GM23338 (cell line): ENCODE measurements at regions not wholly inside any gene's neighbourhood (a gene's known extent, or its start where the extent isn't known, plus 50 kb on each side); places are given as distances from the start of the nearest gene placed in this dataset.

Source experiments
- ATAC-seq: fragments of 200-7000 bp; cut with Tn5 transposase; 3 replicates; pipeline ENCODE4 v1.9.1; 2020
- DNase-seq: peaks from one replicate; pipeline ENCODE4 v3.0.0-alpha.2; 2015; ENCODE audit warnings: low spot score
- H2AFZ ChIP-seq: fragments of 200-600 bp; sonication (generic); 2 replicates; pipeline ENCODE4 v1.8.0; 2016; ENCODE audit warnings: antibody characterized with exemption, mild to moderate bottlenecking, moderate library complexity
- H3F3A ChIP-seq: fragments of 200-600 bp; sonication (generic); replicated peaks from 2 replicates; pipeline ENCODE4 v1.8.0; 2017; ENCODE audit warnings: antibody characterized with exemption, mixed run types, low read depth
- H3K27ac ChIP-seq: fragments of 200-600 bp; sonication (generic); 2 replicates; pipeline ENCODE4 v1.6.1; 2016; ENCODE audit warnings: low read depth
- H3K27me3 ChIP-seq: fragments of 200-600 bp; sonication (generic); 2 replicates; pipeline ENCODE4 v1.8.0; 2016; ENCODE audit warnings: mild to moderate bottlenecking, mixed run types, moderate library complexity; ENCODE audit not compliant: insufficient read depth
- H3K36me3 ChIP-seq: fragments of 200-600 bp; sonication (generic); 2 replicates; pipeline ENCODE4 v1.8.0; 2016; ENCODE audit warnings: mild to moderate bottlenecking; ENCODE audit not compliant: insufficient read depth
- H3K4me1 ChIP-seq: fragments of 200-600 bp; sonication (generic); 2 replicates; pipeline ENCODE4 v1.8.0; 2016; ENCODE audit warnings: mild to moderate bottlenecking, moderate library complexity; ENCODE audit not compliant: insufficient read depth
- H3K4me2 ChIP-seq: fragments of 200-600 bp; sonication (generic); 2 replicates; pipeline ENCODE4 v1.7.1; 2017; ENCODE audit warnings: mixed run types
- H3K4me3 ChIP-seq: fragments of 200-600 bp; sonication (generic); 2 replicates; pipeline ENCODE4 v1.6.1; 2016; ENCODE audit warnings: mixed run types
- H3K79me2 ChIP-seq: fragments of 200-600 bp; sonication (generic); replicated peaks from 2 replicates; pipeline ENCODE4 v1.8.0; 2017; ENCODE audit warnings: mild to moderate bottlenecking; ENCODE audit not compliant: insufficient read depth
- H3K9me2 ChIP-seq: fragments of 200-600 bp; sonication (generic); 2 replicates; pipeline ENCODE4 v1.8.0; 2017; ENCODE audit not compliant: insufficient read depth
- H4K20me1 ChIP-seq: fragments of 200-600 bp; sonication (generic); replicated peaks from 2 replicates; pipeline ENCODE4 v1.8.0; 2017; ENCODE audit warnings: mild to moderate bottlenecking; ENCODE audit not compliant: insufficient read depth
- H3K27ac Mint-ChIP-seq: 2 replicates; pipeline ENCODE4 v1.8.0; 2020; ENCODE audit warnings: inconsistent platforms, mild to moderate bottlenecking, moderate library complexity, mixed read lengths
- H3K27me3 Mint-ChIP-seq: 3 replicates; pipeline ENCODE4 v1.8.0; 2022; ENCODE audit warnings: low read depth, mild to moderate bottlenecking, moderate library complexity, mixed read lengths, inconsistent platforms; ENCODE audit not compliant: insufficient read depth, poor library complexity
- H3K36me3 Mint-ChIP-seq: 3 replicates; pipeline ENCODE4 v1.8.0; 2021; ENCODE audit warnings: low read depth, mild to moderate bottlenecking, inconsistent platforms, moderate library complexity, mixed read lengths
- H3K4me1 Mint-ChIP-seq: 3 replicates; pipeline ENCODE4 v1.8.0; 2020; ENCODE audit warnings: mild to moderate bottlenecking, inconsistent platforms, mixed read lengths
- H3K4me3 Mint-ChIP-seq: 3 replicates; pipeline ENCODE4 v1.8.0; 2021; ENCODE audit warnings: moderate library complexity, mild to moderate bottlenecking, inconsistent platforms, mixed read lengths
- H3K9me3 Mint-ChIP-seq: 3 replicates; pipeline ENCODE4 v1.8.0; 2020; ENCODE audit warnings: moderate library complexity, mild to moderate bottlenecking, inconsistent platforms, mixed read lengths
- CTCF ChIP-seq, 2 experiments: fragments of 200-600 bp in 1 of 2; sonication (generic) in 1 of 2; conservative IDR thresholded peaks; 2 replicates each; pipeline versions ENCODE4 v1.5.1 to v1.6.1; 2016 to 2017; ENCODE audit warnings: antibody characterized with exemption in 2 of 2, low read depth in 2 of 2, mild to moderate bottlenecking in 2 of 2, moderate library complexity in 1 of 2
- EZH2 ChIP-seq: fragments of 200-600 bp; sonication (generic); IDR thresholded peaks from one replicate; pipeline ENCODE4 v1.8.0; 2017; ENCODE audit warnings: antibody characterized with exemption, mild to moderate bottlenecking, low read depth; ENCODE audit not compliant: unreplicated experiment
- NANOG ChIP-seq: IDR thresholded peaks from 2 replicates; pipeline ENCODE4 v1.6.1; 2016; ENCODE audit warnings: antibody characterized with exemption, borderline replicate concordance
- POLR2AphosphoS5 ChIP-seq: IDR thresholded peaks from 2 replicates; pipeline ENCODE4 v1.6.1; 2016; ENCODE audit warnings: antibody characterized with exemption, low read depth
- ZNF114 ChIP-seq: fragments of 250-450 bp; sonication (Bioruptor Pico); IDR thresholded peaks from 2 replicates; pipeline ENCODE4 v1.5.0; 2020; ENCODE audit warnings: mild to moderate bottlenecking, moderate library complexity
- ZNF462 ChIP-seq: fragments of 250-450 bp; sonication (Bioruptor Pico); IDR thresholded peaks from 2 replicates; pipeline ENCODE4 v1.5.0; 2020; ENCODE audit warnings: mild to moderate bottlenecking, moderate library complexity
- TF ChIP-seq, protein P1 (sequence below): IDR thresholded peaks from one replicate; pipeline ENCODE4 v1.6.1; 2018; ENCODE audit warnings: antibody characterized with exemption; ENCODE audit not compliant: unreplicated experiment

- H3K4me1 ChIP-seq, result peaks cover 18% of the 10 kb centered on the region
- TF ChIP-seq ZNF462 (no peak), POLR2AphosphoS5 (no peak), CTCF (conservative IDR thresholded peaks at IDR 0.05; ENCODE audit: low read depth in 2 of 2) (no peak), ZNF114 (no peak), EZH2 (no peak), NANOG (no peak)
- TF ChIP-seq, protein P1, sequence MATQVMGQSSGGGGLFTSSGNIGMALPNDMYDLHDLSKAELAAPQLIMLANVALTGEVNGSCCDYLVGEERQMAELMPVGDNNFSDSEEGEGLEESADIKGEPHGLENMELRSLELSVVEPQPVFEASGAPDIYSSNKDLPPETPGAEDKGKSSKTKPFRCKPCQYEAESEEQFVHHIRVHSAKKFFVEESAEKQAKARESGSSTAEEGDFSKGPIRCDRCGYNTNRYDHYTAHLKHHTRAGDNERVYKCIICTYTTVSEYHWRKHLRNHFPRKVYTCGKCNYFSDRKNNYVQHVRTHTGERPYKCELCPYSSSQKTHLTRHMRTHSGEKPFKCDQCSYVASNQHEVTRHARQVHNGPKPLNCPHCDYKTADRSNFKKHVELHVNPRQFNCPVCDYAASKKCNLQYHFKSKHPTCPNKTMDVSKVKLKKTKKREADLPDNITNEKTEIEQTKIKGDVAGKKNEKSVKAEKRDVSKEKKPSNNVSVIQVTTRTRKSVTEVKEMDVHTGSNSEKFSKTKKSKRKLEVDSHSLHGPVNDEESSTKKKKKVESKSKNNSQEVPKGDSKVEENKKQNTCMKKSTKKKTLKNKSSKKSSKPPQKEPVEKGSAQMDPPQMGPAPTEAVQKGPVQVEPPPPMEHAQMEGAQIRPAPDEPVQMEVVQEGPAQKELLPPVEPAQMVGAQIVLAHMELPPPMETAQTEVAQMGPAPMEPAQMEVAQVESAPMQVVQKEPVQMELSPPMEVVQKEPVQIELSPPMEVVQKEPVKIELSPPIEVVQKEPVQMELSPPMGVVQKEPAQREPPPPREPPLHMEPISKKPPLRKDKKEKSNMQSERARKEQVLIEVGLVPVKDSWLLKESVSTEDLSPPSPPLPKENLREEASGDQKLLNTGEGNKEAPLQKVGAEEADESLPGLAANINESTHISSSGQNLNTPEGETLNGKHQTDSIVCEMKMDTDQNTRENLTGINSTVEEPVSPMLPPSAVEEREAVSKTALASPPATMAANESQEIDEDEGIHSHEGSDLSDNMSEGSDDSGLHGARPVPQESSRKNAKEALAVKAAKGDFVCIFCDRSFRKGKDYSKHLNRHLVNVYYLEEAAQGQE, result no peak
- no peak overlapping the region for H3K4me3 ChIP-seq
Observed at GRCh38 chr5:67619636-67620035, 423.0 kb upstream of the CD180 start.

More at GRCh38 chr5:67619636-67620035, 423.0 kb upstream of the CD180 start:
- H3K4me3 Mint-ChIP-seq, result no peak overlapping the region
- DNase-seq (no peak), ATAC-seq (no peak)
- Histone ChIP-seq H3F3A (no peaks in the 10 kb centered on the region), H3K79me2 (no peaks in the 10 kb centered on the region), H3K27ac (0 out of 2 replicates have a peak overlapping the region, but pooled peaks have one; percentile 34), H3K4me2 (no peak overlapping the region), H3K27me3 (no peaks in the 10 kb centered on the region), H4K20me1 (no peaks in the 10 kb centered on the region), H2AFZ (no peak overlapping the region; the same call in 1 of the 2 replicates), H3K9me2 (no peaks in the 10 kb centered on the region), H3K36me3 (no peaks in the 10 kb centered on the region)
- no peaks in the 10 kb centered on the region for H3K36me3 Mint-ChIP-seq
- H3K4me1 Mint-ChIP-seq, result peaks cover 17% of the 10 kb centered on the region
- no peak overlapping the region for H3K27ac Mint-ChIP-seq
- H3K9me3 Mint-ChIP-seq, result no peaks in the 10 kb centered on the region
- peaks cover 5% of the 10 kb centered on the region for H3K27me3 Mint-ChIP-seq
